Neural progenitor cell (in vitro differentiated cells): ENCODE measurements at regions not wholly inside any gene's neighbourhood (a gene's known extent, or its start where the extent isn't known, plus 50 kb on each side); places are given as distances from the start of the nearest gene placed in this dataset.
"Not testable (repeated sequence)": the region's sequence is repeated elsewhere in the genome, so short reads cannot be mapped to it uniquely, and the experiment has no call there.

Experiments used
- DNase-seq: peaks from one replicate; pipeline ENCODE4 v3.0.0-alpha.2; 2016; ENCODE audit warnings: low spot score
- H2AFZ ChIP-seq: fragments of 200-600 bp; sonication (generic); replicated peaks from 2 replicates; pipeline ENCODE4 v1.6.1; 2016; ENCODE audit warnings: antibody characterized with exemption
- H3F3A ChIP-seq: fragments of 200-600 bp; sonication (generic); 2 replicates; pipeline ENCODE4 v1.6.1; 2016; ENCODE audit warnings: antibody characterized with exemption, low read depth
- H3K27ac ChIP-seq: fragments of 200-600 bp; sonication (generic); 2 replicates; pipeline ENCODE4 v1.5.1; 2016; ENCODE audit warnings: mild to moderate bottlenecking
- H3K27me3 ChIP-seq: fragments of 200-600 bp; sonication (generic); 2 replicates; pipeline ENCODE4 v1.6.1; 2016; ENCODE audit warnings: mild to moderate bottlenecking, moderate library complexity
- H3K36me3 ChIP-seq: fragments of 200-600 bp; sonication (generic); 2 replicates; pipeline ENCODE4 v1.5.1; 2016
- H3K4me1 ChIP-seq: fragments of 200-600 bp; sonication (generic); 2 replicates; pipeline ENCODE4 v1.6.1; 2016; ENCODE audit warnings: mixed run types
- H3K4me2 ChIP-seq: fragments of 200-600 bp; sonication (generic); 2 replicates; pipeline ENCODE4 v1.6.1; 2016
- H3K4me3 ChIP-seq: fragments of 200-600 bp; sonication (generic); 2 replicates; pipeline ENCODE4 v1.5.1; 2016
- H3K79me2 ChIP-seq: fragments of 200-600 bp; sonication (generic); 2 replicates; pipeline ENCODE4 v1.6.1; 2016; ENCODE audit warnings: low read depth
- H3K9ac ChIP-seq: fragments of 200-600 bp; sonication (generic); 2 replicates; pipeline ENCODE4 v1.6.1; 2016
- H3K9me3 ChIP-seq: fragments of 200-600 bp; sonication (generic); 2 replicates; pipeline ENCODE4 v1.5.1; 2016; ENCODE audit warnings: low read depth
- H4K20me1 ChIP-seq: fragments of 200-600 bp; sonication (generic); 2 replicates; pipeline ENCODE4 v1.6.1; 2016; ENCODE audit warnings: low read depth
- H3K27ac Mint-ChIP-seq: 3 replicates; pipeline ENCODE4 v1.8.0; 2021; ENCODE audit warnings: mixed read lengths
- H3K27me3 Mint-ChIP-seq: 2 replicates; pipeline ENCODE4 v1.8.0; 2022; ENCODE audit warnings: low read depth, mild to moderate bottlenecking, inconsistent platforms, moderate library complexity, mixed read lengths; ENCODE audit not compliant: insufficient read depth
- H3K36me3 Mint-ChIP-seq: 3 replicates; pipeline ENCODE4 v1.8.0; 2021; ENCODE audit warnings: mixed read lengths
- H3K4me1 Mint-ChIP-seq: 3 replicates; pipeline ENCODE4 v1.8.0; 2021; ENCODE audit warnings: mixed read lengths
- H3K4me3 Mint-ChIP-seq: 3 replicates; pipeline ENCODE4 v1.8.0; 2021; ENCODE audit warnings: mild to moderate bottlenecking, moderate library complexity, mixed read lengths
- H3K9me3 Mint-ChIP-seq: 3 replicates; pipeline ENCODE4 v1.8.0; 2020; ENCODE audit warnings: mixed read lengths
- CTCF ChIP-seq: fragments of 200-600 bp; sonication (generic); IDR thresholded peaks from 2 replicates; pipeline ENCODE4 v1.5.1; 2017; ENCODE audit warnings: antibody characterized with exemption, mild to moderate bottlenecking
- EZH2 ChIP-seq: fragments of 200-600 bp; sonication (generic); IDR thresholded peaks from 2 replicates; pipeline ENCODE4 v1.6.1; 2017; ENCODE audit warnings: antibody characterized with exemption, mild to moderate bottlenecking, moderate library complexity
- EZH2phosphoT487 ChIP-seq: fragments of 200-600 bp; sonication (generic); IDR thresholded peaks from 2 replicates; pipeline ENCODE4 v1.6.1; 2017; ENCODE audit warnings: antibody characterized with exemption

- Mint-ChIP-seq H3K36me3 (no peaks in the 10 kb centered on the region), H3K4me1 (peaks cover 25% of the 10 kb centered on the region), H3K9me3 (peaks cover 16% of the 10 kb centered on the region), H3K27me3 (peaks cover 2% of the 10 kb centered on the region), H3K4me3 (no peak overlapping the region), H3K27ac (no peak overlapping the region)
- Histone ChIP-seq H3K79me2 (no peaks in the 10 kb centered on the region), H3K9ac (no peak overlapping the region), H2AFZ (no peak overlapping the region), H4K20me1 (no peaks in the 10 kb centered on the region), H3K4me1 (no peaks in the 10 kb centered on the region), H3K27me3 (no peaks in the 10 kb centered on the region), H3K36me3 (no peaks in the 10 kb centered on the region), H3K4me2 (no peak overlapping the region), H3K27ac (no peak overlapping the region), H3K4me3 (no peak overlapping the region), H3K9me3 (no peaks in the 10 kb centered on the region), H3F3A (no peaks in the 10 kb centered on the region)
- no peak for DNase-seq
- TF ChIP-seq EZH2: no peak
- no peak for TF ChIP-seq CTCF
- no peak for TF ChIP-seq EZH2phosphoT487
These were observed 136.7 kb downstream of the MACROH2A1 start for GRCh38 chr5:135262364-135262763.

- peaks cover 16% of the 10 kb centered on the region for H3K9me3 Mint-ChIP-seq
- not testable (repeated sequence) for DNase-seq, H3K4me1 ChIP-seq, H3K4me3 ChIP-seq, H4K20me1 ChIP-seq, H3K27me3 Mint-ChIP-seq, H3K4me3 Mint-ChIP-seq, H3F3A ChIP-seq, H3K27ac ChIP-seq, H3K36me3 ChIP-seq, H3K27ac Mint-ChIP-seq, H3K27me3 ChIP-seq, H3K79me2 ChIP-seq, H2AFZ ChIP-seq, H3K36me3 Mint-ChIP-seq, H3K9ac ChIP-seq, H3K9me3 ChIP-seq, H3K4me2 ChIP-seq
- H3K4me1 Mint-ChIP-seq: peaks cover 16% of the 10 kb centered on the region
These were observed 138.9 kb downstream of the MACROH2A1 start for GRCh38 chr5:135260108-135260507.

GRCh38 chr5:135255461-135256178 is 143.4 kb downstream of the MACROH2A1 start:
- H3K27ac Mint-ChIP-seq: no peak overlapping the region
- H4K20me1 ChIP-seq: no peaks in the 10 kb centered on the region
- peaks cover 11% of the 10 kb centered on the region for H3K4me1 ChIP-seq
- no peak overlapping the region for H2AFZ ChIP-seq
- H3K9me3 Mint-ChIP-seq: peaks cover 19% of the 10 kb centered on the region
- no peaks in the 10 kb centered on the region for H3K27me3 ChIP-seq
- no peaks in the 10 kb centered on the region for H3K36me3 ChIP-seq
- H3K36me3 Mint-ChIP-seq: peaks cover 4% of the 10 kb centered on the region
- TF ChIP-seq CTCF: no peak
- no peak for TF ChIP-seq EZH2phosphoT487
- TF ChIP-seq EZH2: no peak
- H3K4me3 ChIP-seq: no peak overlapping the region
- peaks cover 13% of the 10 kb centered on the region for H3K27me3 Mint-ChIP-seq
- no peak overlapping the region for H3K9ac ChIP-seq
- peaks cover 34% of the 10 kb centered on the region for H3K4me1 Mint-ChIP-seq
- H3K79me2 ChIP-seq: no peaks in the 10 kb centered on the region
- no peak overlapping the region for H3K27ac ChIP-seq
- no peaks in the 10 kb centered on the region for H3K9me3 ChIP-seq
- H3K4me2 ChIP-seq: no peak overlapping the region
- no peak for DNase-seq
- no peak overlapping the region for H3K4me3 Mint-ChIP-seq
- H3F3A ChIP-seq: no peaks in the 10 kb centered on the region

- no peaks in the 10 kb centered on the region for H3K36me3 ChIP-seq
- Mint-ChIP-seq H3K36me3 (peaks cover 4% of the 10 kb centered on the region), H3K4me1 (peaks cover 46% of the 10 kb centered on the region), H3K27ac (no peak overlapping the region), H3K9me3 (peaks cover 11% of the 10 kb centered on the region), H3K27me3 (peaks cover 17% of the 10 kb centered on the region), H3K4me3 (no peak overlapping the region)
- H3K4me1 ChIP-seq: peaks cover 14% of the 10 kb centered on the region
- H2AFZ ChIP-seq: no peak overlapping the region
- no peak overlapping the region for H3K4me2 ChIP-seq
- H3K79me2 ChIP-seq: no peaks in the 10 kb centered on the region
- H4K20me1 ChIP-seq: no peaks in the 10 kb centered on the region
- no peak for TF ChIP-seq EZH2
- TF ChIP-seq EZH2phosphoT487: no peak
- TF ChIP-seq CTCF: no peak
- H3K27ac ChIP-seq: no peak overlapping the region
- H3F3A ChIP-seq: no peaks in the 10 kb centered on the region
- no peak overlapping the region for H3K4me3 ChIP-seq
- H3K9ac ChIP-seq: no peak overlapping the region
- no peak for DNase-seq
- no peaks in the 10 kb centered on the region for H3K9me3 ChIP-seq
- H3K27me3 ChIP-seq: no peaks in the 10 kb centered on the region
These were observed 144.8 kb downstream of the MACROH2A1 start for GRCh38 chr5:135254183-135254582.
